Mesendoderm (in vitro differentiated cells): ENCODE measurements at regions not wholly inside any gene's neighbourhood (a gene's known extent, or its start where the extent isn't known, plus 50 kb on each side); places are given as distances from the start of the nearest gene placed in this dataset.
"Not testable (repeated sequence)": the region's sequence is repeated elsewhere in the genome, so short reads cannot be mapped to it uniquely, and the experiment has no call there.

Experiments
- DNase-seq: peaks from one replicate; pipeline ENCODE4 v3.0.0; 2013
- H2AK5ac ChIP-seq: 2 replicates; pipeline ENCODE4 v1.6.1; 2013; ENCODE audit warnings: low read length, inconsistent platforms
- H2BK120ac ChIP-seq: 2 replicates; pipeline ENCODE4 v1.6.1; 2013; ENCODE audit warnings: low read depth, mild to moderate bottlenecking, low read length, moderate library complexity, mixed read lengths
- H2BK15ac ChIP-seq: replicated peaks from 2 replicates; pipeline ENCODE4 v1.6.1; 2013; ENCODE audit warnings: low read depth, mild to moderate bottlenecking, moderate library complexity
- H2BK5ac ChIP-seq: 2 replicates; pipeline ENCODE4 v1.6.1; 2013; ENCODE audit warnings: low read length, inconsistent platforms
- H3K18ac ChIP-seq: 2 replicates; pipeline ENCODE4 v1.6.1; 2013; ENCODE audit warnings: mild to moderate bottlenecking, low read length, mixed read lengths
- H3K23ac ChIP-seq: one replicate; pipeline ENCODE4 v1.6.1; 2013; ENCODE audit warnings: low read length
- H3K27ac ChIP-seq: 2 replicates; pipeline ENCODE4 v1.5.1; 2013; ENCODE audit warnings: low read depth, mild to moderate bottlenecking, inconsistent platforms, low read length, moderate library complexity
- H3K27me3 ChIP-seq: 2 replicates; pipeline ENCODE4 v1.6.1; 2013; ENCODE audit warnings: low read length, control low read depth, mild to moderate bottlenecking, inconsistent platforms; ENCODE audit not compliant: insufficient read depth, poor library complexity
- H3K36me3 ChIP-seq: 2 replicates; pipeline ENCODE4 v1.6.1; 2013; ENCODE audit warnings: low read length, inconsistent platforms; ENCODE audit not compliant: control insufficient read depth, insufficient read depth
- H3K4ac ChIP-seq: one replicate; pipeline ENCODE4 v1.6.1; 2013; ENCODE audit warnings: low read depth, mild to moderate bottlenecking, low read length, moderate library complexity
- H3K4me1 ChIP-seq: 2 replicates; pipeline ENCODE4 v1.6.1; 2013; ENCODE audit warnings: low read depth, low read length, inconsistent platforms; ENCODE audit not compliant: control insufficient read depth
- H3K4me2 ChIP-seq: 2 replicates; pipeline ENCODE4 v1.6.1; 2013; ENCODE audit warnings: low read length
- H3K4me3 ChIP-seq: 2 replicates; pipeline ENCODE4 v1.5.1; 2013; ENCODE audit warnings: mild to moderate bottlenecking, low read length
- H3K56ac ChIP-seq: one replicate; pipeline ENCODE4 v1.6.1; 2013; ENCODE audit warnings: low read length
- H3K79me1 ChIP-seq: 2 replicates; pipeline ENCODE4 v1.6.1; 2013; ENCODE audit warnings: low read length, inconsistent platforms
- H3K79me2 ChIP-seq: 2 replicates; pipeline ENCODE4 v1.6.1; 2013; ENCODE audit warnings: mild to moderate bottlenecking, low read length; ENCODE audit not compliant: control insufficient read depth, insufficient read depth
- H3K9ac ChIP-seq: 2 replicates; pipeline ENCODE4 v1.6.1; 2013; ENCODE audit warnings: low read length, inconsistent platforms
- H4K5ac ChIP-seq: one replicate; pipeline ENCODE4 v1.6.1; 2013; ENCODE audit warnings: low read length
- H4K8ac ChIP-seq: one replicate; pipeline ENCODE4 v1.6.1; 2013; ENCODE audit warnings: low read depth, mild to moderate bottlenecking, control low read depth, low read length, moderate library complexity
- WGBS: extraction: QIAGEN DNeasy Blood & Tissue Kit; methylation state at CpG from one replicate; pipeline ENCODE4 v1.1.7; 2013; ENCODE audit warnings: low lambda C conversion rate, missing lambda C conversion rate; ENCODE audit not compliant: insufficient coverage; ENCODE audit errors: extremely low coverage; 5-methylcytosine and 5-hydroxymethylcytosine counted together

GRCh38 chr10:53453196-53453595 lies 680.6 kb upstream of the MBL2 start:
- no peak overlapping the region for H3K4me2 ChIP-seq
- H2AK5ac ChIP-seq, result no peak overlapping the region
- H3K79me2 ChIP-seq, result no peaks in the 10 kb centered on the region
- no peak overlapping the region for H3K4me3 ChIP-seq
- no CpG with 5 or more reads among the region's 1 CpG for WGBS
- peak; percentile 84 for DNase-seq
- H3K27ac ChIP-seq, result no peak overlapping the region
- no peak overlapping the region for H3K56ac ChIP-seq
- no peak overlapping the region for H2BK15ac ChIP-seq
- no peak overlapping the region for H4K8ac ChIP-seq
- no peak overlapping the region for H3K23ac ChIP-seq
- no peak overlapping the region for H2BK5ac ChIP-seq
- H3K4me1 ChIP-seq, result no peaks in the 10 kb centered on the region
- no peaks in the 10 kb centered on the region for H3K36me3 ChIP-seq
- no peaks in the 10 kb centered on the region for H3K79me1 ChIP-seq
- H3K27me3 ChIP-seq, result no peaks in the 10 kb centered on the region
- no peak overlapping the region for H3K9ac ChIP-seq
- H2BK120ac ChIP-seq, result no peak overlapping the region
- H3K4ac ChIP-seq, result no peak overlapping the region
- H4K5ac ChIP-seq, result no peak overlapping the region
- H3K18ac ChIP-seq, result no peak overlapping the region

- no peak overlapping the region for H2BK15ac ChIP-seq
- no peaks in the 10 kb centered on the region for H3K36me3 ChIP-seq
- no peak overlapping the region for H3K9ac ChIP-seq
- H3K27me3 ChIP-seq, result no peaks in the 10 kb centered on the region
- WGBS, result no CpG with 5 or more reads among the region's 1 CpG
- DNase-seq, result no peak
- H2BK5ac ChIP-seq, result peak overlapping the region; percentile 18
- no peaks in the 10 kb centered on the region for H3K4me1 ChIP-seq
- no peak overlapping the region for H2AK5ac ChIP-seq
- H3K4me3 ChIP-seq, result no peak overlapping the region
- H3K18ac ChIP-seq, result no peak overlapping the region
- H3K4ac ChIP-seq, result no peak overlapping the region
- H3K23ac ChIP-seq, result no peak overlapping the region
- no peaks in the 10 kb centered on the region for H3K79me1 ChIP-seq
- H4K5ac ChIP-seq, result no peak overlapping the region
- H3K79me2 ChIP-seq, result no peaks in the 10 kb centered on the region
- no peak overlapping the region for H4K8ac ChIP-seq
- H3K56ac ChIP-seq, result peak overlapping the region; percentile 49
- H3K27ac ChIP-seq, result no peak overlapping the region
- no peak overlapping the region for H3K4me2 ChIP-seq
- no peak overlapping the region for H2BK120ac ChIP-seq
These were observed 675.0 kb upstream of the MBL2 start for GRCh38 chr10:53447576-53447975.

DNA sequence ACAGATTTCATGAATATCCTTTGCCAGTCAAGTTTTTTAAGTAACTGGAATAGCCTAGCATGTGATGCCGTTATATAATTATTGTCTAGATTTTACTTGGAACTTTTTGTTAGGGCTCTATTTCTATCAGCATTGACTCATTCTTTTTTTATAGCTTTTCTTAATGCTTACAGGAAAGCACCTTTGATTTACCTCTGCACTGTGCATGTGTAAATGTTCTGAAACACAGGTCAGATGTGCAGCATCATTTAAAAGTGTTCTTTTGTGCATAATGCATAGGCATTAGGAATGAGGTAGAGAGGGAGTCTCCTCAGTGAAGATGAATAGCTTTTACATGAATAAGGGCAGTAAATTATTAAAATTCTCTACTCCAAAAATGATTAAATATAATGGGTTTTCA lies 669.3 kb upstream of the MBL2 start:
- no peak overlapping the region for H4K8ac ChIP-seq
- H3K79me1 ChIP-seq, result no peaks in the 10 kb centered on the region
- no peak overlapping the region for H3K23ac ChIP-seq
- H3K79me2 ChIP-seq, result no peaks in the 10 kb centered on the region
- H3K4ac ChIP-seq, result no peak overlapping the region
- no peaks in the 10 kb centered on the region for H3K27me3 ChIP-seq
- H3K56ac ChIP-seq, result no peak overlapping the region
- H3K18ac ChIP-seq, result no peak overlapping the region
- no peaks in the 10 kb centered on the region for H3K4me1 ChIP-seq
- no peak overlapping the region for H2AK5ac ChIP-seq
- H3K4me3 ChIP-seq, result no peak overlapping the region
- H4K5ac ChIP-seq, result no peak overlapping the region
- no peak overlapping the region for H3K4me2 ChIP-seq
- H3K9ac ChIP-seq, result no peak overlapping the region
- no peaks in the 10 kb centered on the region for H3K36me3 ChIP-seq
- H2BK120ac ChIP-seq, result no peak overlapping the region
- H3K27ac ChIP-seq, result no peak overlapping the region
- peak overlapping the region; percentile 85 for H2BK15ac ChIP-seq
- WGBS, result no CpG with 5 or more reads among the region's 1 CpG
- no peak overlapping the region for H2BK5ac ChIP-seq
- no peak for DNase-seq

DNA sequence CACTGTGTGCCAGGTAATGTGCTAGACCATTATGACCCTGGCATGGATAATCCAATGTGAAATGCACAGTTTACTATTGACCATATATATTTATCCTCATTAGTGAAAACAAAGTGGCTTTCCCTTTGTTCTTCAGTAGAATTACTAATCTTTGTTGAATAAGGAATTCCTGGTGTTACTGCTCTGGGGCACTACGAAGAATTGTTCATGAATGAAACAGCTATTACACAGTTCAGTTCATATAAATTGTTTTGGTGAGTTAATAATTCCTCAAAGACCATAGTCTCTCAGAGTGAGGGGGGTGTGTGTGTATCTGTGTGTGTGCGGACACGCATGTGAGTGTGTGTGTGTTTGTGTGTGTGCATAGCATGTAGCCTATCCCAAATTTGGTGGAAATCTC lies 668.0 kb upstream of the MBL2 start:
- Histone ChIP-seq H3K79me2 (no peaks in the 10 kb centered on the region), H3K23ac (no peak overlapping the region), H3K56ac (peak overlapping the region; percentile 12), H3K4me1 (no peaks in the 10 kb centered on the region), H4K8ac (no peak overlapping the region), H2BK5ac (no peak overlapping the region), H2BK120ac (no peak overlapping the region), H3K18ac (no peak overlapping the region), H3K4me2 (no peak overlapping the region), H3K27me3 (no peaks in the 10 kb centered on the region), H2BK15ac (no peak overlapping the region), H3K4ac (no peak overlapping the region), H3K36me3 (no peaks in the 10 kb centered on the region), H3K4me3 (no peak overlapping the region), H3K79me1 (no peaks in the 10 kb centered on the region), H3K9ac (no peak overlapping the region), H3K27ac (no peak overlapping the region), H4K5ac (no peak overlapping the region), H2AK5ac (no peak overlapping the region)
- no peak for DNase-seq
- WGBS, result no CpG with 5 or more reads among the region's 3 CpGs

DNA sequence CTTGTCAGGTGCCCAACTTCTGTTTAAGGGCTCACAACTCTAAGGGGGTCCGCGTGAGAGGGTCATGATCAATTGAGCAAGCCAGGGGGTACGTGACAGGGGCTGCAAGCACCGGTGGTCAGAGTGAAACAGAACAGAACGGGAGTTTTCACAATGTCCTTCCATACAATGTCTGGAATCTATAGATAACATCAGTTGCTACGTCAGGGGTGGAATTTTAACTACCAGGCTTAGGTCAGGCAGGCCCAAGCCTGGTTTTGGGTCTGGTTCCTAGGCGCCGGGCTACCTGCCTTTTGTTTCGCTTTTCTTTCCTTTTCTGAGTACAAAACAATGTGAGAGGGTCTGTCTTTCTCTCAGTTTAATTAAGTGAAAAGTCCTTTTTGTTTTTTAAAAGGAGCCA lies 666.5 kb upstream of the MBL2 start:
- not testable (repeated sequence) for H4K5ac ChIP-seq, H3K27me3 ChIP-seq, H3K79me2 ChIP-seq, H2AK5ac ChIP-seq, H3K4ac ChIP-seq, H2BK15ac ChIP-seq, H3K27ac ChIP-seq, H3K79me1 ChIP-seq, H3K4me1 ChIP-seq, H3K4me2 ChIP-seq, H3K4me3 ChIP-seq, H2BK5ac ChIP-seq, H3K23ac ChIP-seq, H4K8ac ChIP-seq, H3K36me3 ChIP-seq, H3K9ac ChIP-seq
- Histone ChIP-seq H3K56ac (peak overlapping the region; percentile 50), H2BK120ac (peak overlapping the region; percentile 54), H3K18ac (peak overlapping the region; percentile 75)
- no CpG with 5 or more reads among the region's 9 CpGs for WGBS
- peak; percentile 86 for DNase-seq

DNA sequence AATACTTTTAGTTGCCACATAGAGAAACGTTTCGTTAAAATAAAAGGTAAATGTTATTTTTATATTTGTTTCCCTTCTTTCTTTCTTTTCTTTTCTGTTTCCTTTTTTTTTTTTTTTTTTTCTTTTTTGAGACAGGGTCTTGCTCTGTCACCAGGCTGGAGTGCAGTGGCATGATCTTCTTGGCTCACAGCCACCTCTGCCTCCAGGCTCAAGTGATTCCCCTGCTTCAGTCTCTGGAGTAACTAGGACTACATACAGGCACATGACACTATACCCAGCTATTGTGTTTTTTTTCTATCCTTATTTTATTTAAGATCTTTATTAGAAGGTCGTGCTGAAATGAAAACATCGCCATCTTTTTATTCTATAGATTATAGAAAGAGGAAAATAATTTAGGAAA lies 661.8 kb upstream of the MBL2 start:
- H3K36me3 ChIP-seq, result no peaks in the 10 kb centered on the region
- no CpG with 5 or more reads among the region's 4 CpGs for WGBS

More for the DNA sequence above, 661.8 kb upstream of the MBL2 start:
- Histone ChIP-seq H3K4me3 (no peak overlapping the region), H3K79me1 (no peaks in the 10 kb centered on the region), H3K79me2 (no peaks in the 10 kb centered on the region), H4K8ac (no peak overlapping the region), H3K18ac (no peak overlapping the region), H2AK5ac (no peak overlapping the region), H3K4me1 (no peaks in the 10 kb centered on the region), H2BK120ac (no peak overlapping the region), H3K23ac (no peak overlapping the region), H2BK5ac (no peak overlapping the region), H3K9ac (no peak overlapping the region), H3K4me2 (no peak overlapping the region), H3K27me3 (no peaks in the 10 kb centered on the region), H4K5ac (no peak overlapping the region), H3K27ac (no peak overlapping the region), H3K56ac (no peak overlapping the region), H3K4ac (no peak overlapping the region), H2BK15ac (no peak overlapping the region)
- peak; percentile 63 for DNase-seq
